ENCODE measurements at regions not wholly inside any gene's neighbourhood (a gene's known extent, or its start where the extent isn't known, plus 50 kb on each side); places are given as distances from the start of the nearest gene placed in this dataset.

DNA sequence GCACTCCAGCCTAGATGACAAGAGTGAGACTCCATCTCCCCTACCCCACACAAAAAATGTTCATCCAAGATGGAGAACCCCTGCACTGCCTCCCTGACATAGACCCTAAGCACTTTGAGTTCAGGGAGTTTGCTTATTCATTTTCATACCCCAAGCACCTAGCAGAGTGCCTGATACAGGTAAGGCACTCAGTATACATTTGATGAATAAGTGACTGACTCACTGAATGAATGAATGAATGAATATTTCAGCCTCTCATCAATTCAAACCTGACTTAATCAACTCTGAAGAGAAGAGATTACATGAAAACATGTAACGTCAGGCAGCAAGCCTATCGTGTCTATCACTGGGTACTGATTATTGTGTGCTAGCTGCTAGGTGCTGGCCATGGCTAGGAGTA, 121.3 kb upstream of the GADD45A start:
- DNase-seq = no peak

GRCh38 chr1:67564193-67564592, 120.8 kb upstream of the GADD45A start:
- no peak for DNase-seq

DNA sequence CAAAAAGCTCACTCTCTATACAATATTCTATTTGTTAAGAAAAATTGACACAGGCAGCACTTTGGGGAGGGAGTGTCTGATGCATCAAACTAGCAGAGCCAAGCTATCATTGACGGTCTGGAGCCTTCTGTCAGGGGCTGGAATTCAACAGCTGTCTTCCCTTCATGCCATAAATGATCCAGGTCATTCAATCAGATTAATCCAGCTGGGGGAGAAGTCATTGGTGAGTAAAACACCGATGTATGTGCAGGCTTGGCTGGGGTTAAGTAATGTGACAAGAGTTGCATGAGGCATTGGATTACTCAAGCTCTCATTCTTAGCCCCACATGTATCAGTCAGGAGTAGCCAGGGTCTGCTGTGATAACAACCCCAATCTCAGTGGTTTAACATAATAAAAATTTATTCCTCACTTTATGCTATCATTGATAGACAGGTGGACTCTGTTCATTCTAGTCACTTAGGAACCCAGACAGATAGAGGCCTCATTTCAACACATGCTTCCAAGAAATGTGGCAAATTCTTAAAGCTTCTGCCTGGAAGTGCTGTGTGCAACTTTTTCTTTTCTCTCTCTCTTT, 118.1 kb upstream of the GADD45A start:
- no peak for DNase-seq

- DNase-seq = no peak
Observed at GRCh38 chr1:67570486-67571143, 114.4 kb upstream of the GADD45A start.

- no peak for DNase-seq
Observed at GRCh38 chr1:67571406-67571805, 113.6 kb upstream of the GADD45A start.

DNA sequence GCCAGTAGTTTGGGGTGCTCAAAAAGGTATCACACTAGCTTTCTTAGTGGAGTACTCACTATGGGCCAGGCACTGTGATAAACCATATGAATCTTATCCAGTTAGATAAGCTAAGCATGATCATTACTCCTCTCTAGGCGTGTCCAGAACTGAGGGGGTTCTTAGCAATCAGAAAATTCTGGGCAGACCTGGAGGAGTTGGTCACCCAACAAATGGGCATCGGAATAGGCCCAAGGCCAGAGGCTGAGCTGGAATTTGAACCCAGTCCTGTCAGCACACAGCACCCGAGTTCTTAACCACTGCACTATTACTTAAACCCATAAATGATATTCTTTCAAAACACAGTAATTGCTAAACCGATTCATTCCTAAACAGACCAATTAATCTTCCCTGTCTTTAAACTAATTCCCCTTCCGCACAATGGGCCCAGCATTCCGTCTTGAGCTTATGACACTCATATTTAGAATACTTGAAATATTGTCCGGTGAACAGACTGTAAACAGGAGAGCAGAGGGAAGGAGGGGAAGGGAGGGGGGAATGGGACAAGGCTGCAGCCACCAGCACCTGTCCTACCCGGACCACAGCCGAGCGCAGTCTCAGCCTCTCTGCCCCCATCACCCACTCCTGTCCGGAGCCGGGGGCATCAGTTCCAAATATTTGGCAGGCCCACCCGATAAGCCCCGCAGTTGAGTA, 113.0 kb upstream of the GADD45A start:
- DNase-seq = no peak

DNA sequence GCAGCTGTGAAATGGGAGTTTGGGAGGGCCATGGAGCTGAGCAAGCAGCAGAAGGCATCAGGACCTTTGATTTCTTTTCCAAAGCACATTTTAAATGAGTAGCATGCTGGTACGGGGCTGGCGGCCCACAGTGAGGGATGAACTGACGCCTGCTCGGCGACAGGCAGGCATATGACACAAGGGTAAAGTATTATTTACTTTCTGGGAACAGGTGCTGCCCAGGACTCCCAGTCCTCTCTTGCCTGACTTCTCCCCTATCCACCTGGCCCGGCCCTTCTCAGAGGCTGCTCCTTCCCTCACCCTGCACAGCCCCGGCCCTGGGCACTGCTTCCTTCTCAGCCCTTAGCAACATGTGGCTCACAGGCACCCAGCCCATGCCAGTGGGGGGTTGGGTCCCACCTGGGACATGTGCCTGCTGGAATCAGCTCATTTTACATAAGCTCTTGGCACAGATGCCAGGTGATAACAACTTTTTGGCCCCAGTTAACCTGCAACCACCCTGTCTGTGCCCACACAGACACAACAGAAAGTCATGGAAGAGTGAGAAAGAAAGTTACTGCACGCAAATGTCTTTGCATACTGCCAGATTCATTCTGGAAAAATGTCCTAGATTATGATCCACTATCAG, 112.3 kb upstream of the GADD45A start:
- no peak for DNase-seq

GRCh38 chr1:67573311-67573872, 111.6 kb upstream of the GADD45A start:
- no peak for DNase-seq

GRCh38 chr1:67574221-67574620, 110.8 kb upstream of the GADD45A start:
- no peak for DNase-seq

DNA sequence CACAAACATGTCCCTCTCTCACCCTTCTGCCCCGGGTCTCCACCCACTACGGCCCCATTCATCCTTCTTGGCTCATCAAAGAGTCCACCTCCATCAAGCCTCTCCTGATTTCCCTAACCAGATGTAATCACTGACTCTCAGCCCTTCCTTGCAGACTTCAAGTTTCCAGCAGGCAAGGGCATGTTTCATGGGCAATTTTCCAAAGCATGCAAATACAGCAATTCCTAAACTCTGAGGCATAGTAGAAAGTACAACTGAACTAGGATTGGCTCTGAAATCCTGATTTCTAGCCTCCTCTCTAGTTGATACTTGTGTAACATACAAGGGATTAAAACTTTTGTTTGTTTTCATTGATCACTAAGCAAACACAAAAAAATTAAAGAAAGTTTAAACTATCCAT, 109.1 kb upstream of the GADD45A start:
- no peak for DNase-seq

- DNase-seq = no peak
Observed at GRCh38 chr1:67576474-67576873, 108.5 kb upstream of the GADD45A start.

DNA sequence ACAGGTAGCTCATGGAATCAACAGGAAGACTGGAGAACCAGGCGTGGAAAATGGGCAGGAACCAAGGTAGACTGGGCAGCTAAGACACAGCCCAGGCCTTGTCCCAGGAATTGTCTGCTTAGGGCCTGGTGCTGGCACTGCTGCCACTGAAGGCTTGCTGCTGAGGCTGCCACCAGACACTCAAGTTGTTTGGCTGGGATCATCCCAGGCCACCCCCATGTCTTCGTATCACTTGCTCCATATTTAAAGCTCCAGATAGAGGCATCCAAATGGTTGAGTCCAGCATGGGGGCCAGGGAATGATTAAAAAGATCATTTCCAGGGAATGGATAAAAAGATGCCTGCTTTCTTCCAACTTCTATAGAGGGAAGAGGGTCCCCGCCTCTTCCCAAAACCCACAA, 107.4 kb upstream of the GADD45A start:
- DNase-seq = no peak

- peak; percentile 7 for DNase-seq
Observed at GRCh38 chr1:67578397-67579020, 106.5 kb upstream of the GADD45A start.

- no peak for DNase-seq
Observed at GRCh38 chr1:67579623-67580394, 105.2 kb upstream of the GADD45A start.

DNA sequence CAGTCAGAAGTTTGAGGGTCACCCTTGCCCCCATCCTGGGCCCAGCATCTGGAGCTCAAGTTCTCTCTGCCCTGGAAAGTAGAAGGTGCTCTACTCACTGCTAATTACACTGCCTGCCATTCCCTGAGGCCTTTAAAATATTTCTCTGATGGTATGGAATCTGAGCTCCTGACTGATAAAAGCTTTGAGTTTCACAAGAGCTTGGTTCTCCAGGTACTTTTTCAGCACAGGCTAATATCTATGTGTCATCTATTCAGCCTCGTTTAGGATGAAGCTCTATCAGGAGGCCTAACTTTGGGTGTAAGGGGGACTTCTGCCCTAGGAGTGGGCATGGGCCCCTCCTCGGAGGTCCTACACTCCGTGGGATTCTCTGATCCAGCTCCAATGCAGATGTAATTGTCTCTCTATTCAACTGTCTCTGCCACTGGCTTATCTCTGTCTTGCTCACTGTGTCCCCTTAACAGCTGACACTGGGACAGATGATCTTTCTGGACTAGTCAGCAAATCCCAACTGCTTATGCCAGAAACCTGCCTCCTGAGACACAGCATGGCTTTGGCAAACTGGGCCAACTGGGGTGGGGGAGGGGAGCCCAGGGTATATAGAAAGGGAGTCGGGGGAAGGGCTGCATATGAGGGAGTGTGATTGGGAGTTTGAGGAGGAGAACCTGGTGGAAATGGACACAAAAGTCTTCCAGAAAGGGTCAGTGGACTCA, 104.2 kb upstream of the GADD45A start:
- DNase-seq = no peak

GRCh38 chr1:67582625-67583461, 102.2 kb upstream of the GADD45A start:
- no peak for DNase-seq

DNA sequence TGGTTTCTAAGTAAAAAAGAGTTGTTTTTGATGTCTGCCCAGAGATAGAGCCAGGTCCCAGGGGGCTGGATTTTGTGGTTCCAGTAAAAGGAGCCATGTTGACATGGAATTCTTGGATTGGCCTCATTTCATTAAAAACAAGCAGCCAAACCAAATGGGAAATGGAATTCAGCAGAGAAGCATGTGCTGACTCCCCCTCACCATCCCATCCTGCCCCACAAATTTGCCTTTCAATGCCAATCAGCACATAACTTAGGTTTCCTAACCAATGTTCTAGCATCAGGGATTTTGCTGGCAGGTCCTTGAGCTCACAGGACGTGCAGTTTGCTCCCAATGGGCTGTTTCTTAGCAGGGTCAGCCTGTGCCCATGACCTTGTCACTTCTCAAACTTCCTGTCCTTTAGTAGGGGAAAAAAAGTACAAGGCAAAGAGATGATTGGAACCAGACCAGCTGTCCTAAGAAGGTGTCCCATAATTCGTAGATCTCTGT, 101.5 kb upstream of the GADD45A start:
- no peak for DNase-seq

DNA sequence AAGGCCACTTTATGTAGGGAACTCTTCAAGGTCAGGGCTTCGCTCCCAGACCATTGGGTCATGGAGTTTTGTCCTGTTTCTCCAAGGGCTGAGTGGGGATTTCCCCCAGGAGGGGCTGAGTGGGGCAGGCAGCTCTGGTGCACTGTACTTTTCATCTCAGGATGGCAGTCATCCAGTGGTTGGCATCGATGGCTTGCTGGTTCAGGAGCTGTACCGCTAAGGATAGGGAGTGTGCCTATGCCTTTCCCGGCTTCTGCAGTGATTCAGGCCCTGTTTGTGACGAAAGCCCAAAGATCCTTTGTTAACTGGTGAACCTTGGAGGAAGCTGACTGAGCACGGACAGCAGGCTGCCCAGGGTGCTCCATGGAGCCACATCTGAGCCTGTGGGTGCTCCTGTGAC, 100.1 kb upstream of the GADD45A start:
- DNase-seq = no peak

DNA sequence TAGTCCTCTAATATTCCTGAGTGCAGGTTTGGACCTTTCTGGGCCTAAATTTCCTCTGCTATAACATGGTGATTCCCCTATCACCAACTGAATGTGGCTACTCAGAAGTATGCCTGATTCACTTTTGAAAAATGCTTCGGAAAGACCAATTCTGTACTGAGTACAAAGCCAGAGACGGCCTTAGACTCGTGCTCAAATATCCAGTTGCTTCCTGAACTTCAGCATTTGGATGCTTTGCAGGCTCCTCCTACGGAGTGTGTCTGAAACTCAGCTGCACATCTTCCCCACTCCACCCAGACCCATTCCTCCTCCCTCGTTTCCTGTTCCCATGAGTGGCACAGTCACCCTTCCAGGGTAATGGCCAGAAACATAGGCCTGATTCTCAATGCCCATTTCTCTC, 98.4 kb upstream of the GADD45A start:
- no peak for DNase-seq

- no peak for DNase-seq
Observed at GRCh38 chr1:67588178-67588855, 96.7 kb upstream of the GADD45A start.
